Adrenal gland (tissue), 9 donors: ENCODE measurements at regions not wholly inside any gene's neighbourhood (a gene's known extent, or its start where the extent isn't known, plus 50 kb on each side); places are given as distances from the start of the nearest gene placed in this dataset.

Experiments used
- DNase-seq, 7 donors: peaks; one replicate each; pipeline ENCODE4 v3.0.0-alpha.2; 2019 to 2020
- H3K27ac ChIP-seq, 5 donors: fragments of 200-600 bp; sonication (generic) in 4 of 5; 1 replicate in 3 of 5; 2 replicates in 2 of 5; pipeline versions ENCODE4 v1.5.1 to v1.8.0; 2016 to 2020; ENCODE audit warnings: mild to moderate bottlenecking in 1 of 5
- H3K27me3 ChIP-seq: fragments of 200-600 bp; 2 replicates; pipeline ENCODE4 v1.8.0; 2021
- H3K36me3 ChIP-seq, 2 donors: fragments of 200-600 bp; replicated peaks in 1 of 2; 1 replicate in 1 of 2; 2 replicates in 1 of 2; pipeline versions ENCODE4 v1.5.1 to v1.8.0; 2018 to 2022
- H3K4me1 ChIP-seq, 2 donors: fragments of 200-600 bp; replicated peaks in 1 of 2; 1 replicate in 1 of 2; 2 replicates in 1 of 2; pipeline versions ENCODE4 v1.5.1 to v1.8.0; 2018 to 2021
- H3K4me3 ChIP-seq, 4 donors: fragments of 200-600 bp; sonication (generic) in 3 of 4; one replicate each; pipeline ENCODE4 v1.5.1; 2016 to 2018
- H3K9me3 ChIP-seq, 3 donors: fragments of 200-600 bp; sonication (generic) in 1 of 3; replicated peaks in 1 of 3; 1 replicate in 2 of 3; 2 replicates in 1 of 3; pipeline versions ENCODE4 v1.5.1 to v1.8.0; 2016 to 2021
- POLR2A ChIP-seq, 2 donors: fragments of 450-650 bp; IDR thresholded peaks; one replicate each; pipeline ENCODE4 v1.6.1; 2017; ENCODE audit warnings: antibody characterized with exemption in 2 of 2, mild to moderate bottlenecking in 2 of 2, moderate library complexity in 1 of 2
- WGBS, 4 donors: extraction: QIAGEN DNeasy Blood & Tissue Kit in 2 of 4; methylation state at CpG; one replicate each; pipeline versions ENCODE4 v1.1.5 to v1.1.7; 2013 to 2017; 5-methylcytosine and 5-hydroxymethylcytosine counted together
- intact Hi-C, 2 donors: fragments of 100-400 bp; cut with DNase I; formaldehyde crosslinking; loops; one replicate each; pipeline versions ENCODE4 v1.14.1 to v1.15.0; 2022 to 2023
- TF ChIP-seq, protein P1 (sequence below), 6 experiments: fragments of 450-650 bp in 4 of 6; fragments of 200-600 bp in 2 of 6; sonication (generic) in 1 of 6; IDR thresholded peaks; 1 replicate in 5 of 6; 2 replicates in 1 of 6; pipeline versions ENCODE4 v1.5.1 to v1.8.0; 2016 to 2021; ENCODE audit warnings: antibody characterized with exemption in 6 of 6, mild to moderate bottlenecking in 2 of 6, moderate library complexity in 1 of 6
- donor health status: healthy with polysubstance abuse.
- donor health status: Bipolar disorder and iron deficiency.
- donor health status: DM: yes; HTN: yes; CAD: no.
- donor health status: DM: no; HTN: no; CAD: no.
- donor health status: DM: no; HTN: no; CAD: no.

DNA sequence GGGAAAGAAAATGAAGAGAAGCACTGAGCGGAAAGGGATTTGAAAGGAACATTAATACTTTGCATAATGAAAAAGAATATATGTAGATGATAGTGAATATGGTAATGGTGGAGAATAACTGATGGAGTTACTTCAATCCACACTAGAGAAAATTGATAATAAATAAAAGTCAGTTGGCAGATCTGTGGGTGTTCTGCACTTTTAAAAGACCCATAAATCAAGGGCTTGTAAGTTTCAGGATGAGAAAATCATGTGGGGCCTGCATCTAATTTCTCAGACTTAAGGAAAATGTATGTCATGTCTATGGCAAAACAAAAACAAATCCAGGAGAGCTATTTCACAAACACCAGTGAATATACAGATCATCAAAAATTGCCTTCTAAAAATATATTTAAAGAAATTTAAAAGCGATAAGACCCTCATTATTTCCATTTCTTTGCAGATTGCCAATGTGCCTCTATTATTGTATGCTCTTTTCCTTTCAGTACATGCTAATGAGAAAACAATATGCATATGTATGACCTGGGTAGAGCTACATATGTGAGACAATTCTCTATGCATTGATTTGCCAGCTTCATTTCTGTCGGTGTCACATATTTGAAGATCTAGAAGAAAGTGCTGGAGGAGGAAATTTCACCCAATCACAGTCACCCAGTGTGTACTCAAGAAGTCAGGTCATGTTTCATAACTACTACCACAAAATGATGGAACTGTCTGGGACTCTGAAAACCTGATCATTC is 269.9 kb upstream of the PDZRN3 start:
- H3K4me3 ChIP-seq = no peak overlapping the region
- no peaks in the 10 kb centered on the region for H3K9me3 ChIP-seq
- no peak for TF ChIP-seq POLR2A (IDR thresholded peaks at IDR 0.05)
- TF ChIP-seq, protein P1, sequence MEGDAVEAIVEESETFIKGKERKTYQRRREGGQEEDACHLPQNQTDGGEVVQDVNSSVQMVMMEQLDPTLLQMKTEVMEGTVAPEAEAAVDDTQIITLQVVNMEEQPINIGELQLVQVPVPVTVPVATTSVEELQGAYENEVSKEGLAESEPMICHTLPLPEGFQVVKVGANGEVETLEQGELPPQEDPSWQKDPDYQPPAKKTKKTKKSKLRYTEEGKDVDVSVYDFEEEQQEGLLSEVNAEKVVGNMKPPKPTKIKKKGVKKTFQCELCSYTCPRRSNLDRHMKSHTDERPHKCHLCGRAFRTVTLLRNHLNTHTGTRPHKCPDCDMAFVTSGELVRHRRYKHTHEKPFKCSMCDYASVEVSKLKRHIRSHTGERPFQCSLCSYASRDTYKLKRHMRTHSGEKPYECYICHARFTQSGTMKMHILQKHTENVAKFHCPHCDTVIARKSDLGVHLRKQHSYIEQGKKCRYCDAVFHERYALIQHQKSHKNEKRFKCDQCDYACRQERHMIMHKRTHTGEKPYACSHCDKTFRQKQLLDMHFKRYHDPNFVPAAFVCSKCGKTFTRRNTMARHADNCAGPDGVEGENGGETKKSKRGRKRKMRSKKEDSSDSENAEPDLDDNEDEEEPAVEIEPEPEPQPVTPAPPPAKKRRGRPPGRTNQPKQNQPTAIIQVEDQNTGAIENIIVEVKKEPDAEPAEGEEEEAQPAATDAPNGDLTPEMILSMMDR (IDR thresholded peaks at IDR 0.05) = no peak
- no peaks in the 10 kb centered on the region for H3K36me3 ChIP-seq
- 87 to 93% (median 90%) methylated on average over 3 of the region's 3 CpGs for WGBS, 4 donors
- H3K27ac ChIP-seq = no peak overlapping the region
- intact Hi-C loops = no loop called here
- no peaks in the 10 kb centered on the region for H3K27me3 ChIP-seq
- H3K4me1 ChIP-seq = no peaks in the 10 kb centered on the region
- no peak for DNase-seq

DNA sequence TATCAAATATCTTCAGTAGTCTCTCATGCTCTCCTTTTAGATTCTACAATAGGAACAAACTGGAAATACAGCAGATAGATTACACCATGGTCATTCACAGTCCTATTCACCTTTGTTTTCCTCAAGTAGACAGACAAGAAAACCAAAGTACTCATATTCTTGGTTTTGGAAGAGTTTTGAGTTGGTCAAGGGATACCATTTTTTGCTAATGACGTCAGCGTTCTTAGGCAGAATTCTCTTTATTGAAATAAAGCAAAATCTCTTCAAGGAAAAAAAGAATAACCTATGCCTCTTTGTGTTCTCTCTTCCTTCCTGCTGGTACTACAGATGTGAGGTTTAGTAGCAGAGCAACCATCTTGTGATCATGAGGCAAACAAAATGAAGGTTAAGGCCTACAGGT is 268.3 kb upstream of the PDZRN3 start:
- 90 to 94% (median 92%) methylated on average over 2 of the region's 2 CpGs for WGBS, 4 donors
- intact Hi-C loops = no loop called here
- H3K4me3 ChIP-seq = no peak overlapping the region

DNA sequence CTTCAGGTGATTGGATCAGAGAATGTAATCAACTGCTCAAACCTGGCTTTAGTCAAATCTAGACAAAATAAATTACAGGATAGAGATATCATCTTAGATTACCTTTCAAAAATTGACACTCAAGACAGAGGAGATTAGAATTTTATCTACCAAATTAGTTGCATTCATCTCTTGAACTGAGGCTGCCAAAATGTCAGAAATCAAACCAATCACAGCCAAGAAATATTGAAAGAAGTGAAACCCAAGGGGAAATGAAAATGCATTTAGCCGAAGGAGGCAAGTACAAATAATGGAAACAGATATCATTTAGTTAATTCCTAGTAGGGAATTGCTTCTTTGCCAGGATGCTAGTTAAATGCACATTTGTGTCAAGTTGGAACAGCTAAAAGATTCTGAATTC is 261.1 kb upstream of the PDZRN3 start:
- Histone ChIP-seq H3K27ac (no peak overlapping the region), H3K4me3 (no peak overlapping the region), H3K36me3 (no peaks in the 10 kb centered on the region), H3K27me3 (no peaks in the 10 kb centered on the region), H3K4me1 (no peaks in the 10 kb centered on the region), H3K9me3 (no peaks in the 10 kb centered on the region)
- intact Hi-C loops = no loop called here
- TF ChIP-seq, protein P1 (IDR thresholded peaks at IDR 0.05) = no peak
- no peak for TF ChIP-seq POLR2A (IDR thresholded peaks at IDR 0.05)
- WGBS, 4 donors = 76 to 84% (median 78%) methylated on average over 1 of the region's 1 CpG
- no peak for DNase-seq

More for the DNA sequence above, 268.3 kb upstream of the PDZRN3 start:
- Histone ChIP-seq H3K27ac (no peak overlapping the region), H3K27me3 (no peaks in the 10 kb centered on the region), H3K36me3 (no peaks in the 10 kb centered on the region), H3K9me3 (no peaks in the 10 kb centered on the region), H3K4me1 (no peaks in the 10 kb centered on the region)
- no peak for DNase-seq
- TF ChIP-seq, protein P1 (IDR thresholded peaks at IDR 0.05) = no peak
- TF ChIP-seq POLR2A (IDR thresholded peaks at IDR 0.05) = no peak

DNA sequence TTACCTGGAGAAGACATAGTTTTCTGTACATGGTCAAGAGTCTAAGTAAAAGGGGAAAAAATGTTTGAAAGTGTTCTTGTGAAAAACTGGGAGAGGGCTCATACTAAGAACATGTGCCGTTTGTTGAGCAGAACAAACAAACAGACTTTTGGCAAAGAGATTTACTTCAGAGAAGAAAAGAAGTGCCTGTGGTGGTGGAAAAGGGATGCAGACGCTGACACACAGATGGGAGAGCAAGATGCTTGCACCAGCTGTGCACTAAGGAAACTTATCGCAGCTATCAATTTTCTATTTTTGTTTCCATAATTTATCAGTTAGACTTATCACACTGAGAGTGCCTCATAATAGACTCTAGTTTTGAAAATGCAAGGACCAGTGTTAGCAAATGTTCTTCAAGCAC is 259.6 kb upstream of the PDZRN3 start:
- TF ChIP-seq POLR2A (IDR thresholded peaks at IDR 0.05) = no peak
- TF ChIP-seq, protein P1 (IDR thresholded peaks at IDR 0.05) = no peak
- 54 to 71% (median 67%) methylated on average over 3 of the region's 3 CpGs for WGBS, 4 donors
- no peaks in the 10 kb centered on the region for H3K9me3 ChIP-seq
- H3K27ac ChIP-seq = no peak overlapping the region
- no peaks in the 10 kb centered on the region for H3K4me1 ChIP-seq
- H3K36me3 ChIP-seq = no peaks in the 10 kb centered on the region
- no peaks in the 10 kb centered on the region for H3K27me3 ChIP-seq
- H3K4me3 ChIP-seq = no peak overlapping the region
- intact Hi-C loops = no loop called here
- no peak for DNase-seq
